SK-N-SH (cell line): ENCODE measurements at regions not wholly inside any gene's neighbourhood (a gene's known extent, or its start where the extent isn't known, plus 50 kb on each side); places are given as distances from the start of the nearest gene placed in this dataset.

Experiments
- CTCF ChIA-PET: fragments of 300-600, 350-600 bp; formaldehyde crosslinking; extraction: SDS; loops from one replicate; lab custom pipeline; 2021; lab: Yijun Ruan, JAX
- POLR2A ChIA-PET: fragments of 350-600 bp; sonication (Branson Sonifier 250); formaldehyde crosslinking; extraction: SDS; loops from one replicate; lab custom pipeline; 2020; ENCODE audit warnings: antibody characterized with exemption, inconsistent platforms; lab: Yijun Ruan, JAX
- DNase-seq: peaks from one replicate; pipeline ENCODE4 v3.0.0; 2012
- H2AFZ ChIP-seq: fragments of 200-600 bp; sonication (generic); 2 replicates; pipeline ENCODE4 v1.8.1; 2016; ENCODE audit warnings: antibody characterized with exemption, mild to moderate bottlenecking, low read depth
- H3F3A ChIP-seq: fragments of 200-600 bp; sonication (generic); replicated peaks from 2 replicates; pipeline ENCODE3; 2016; ENCODE audit warnings: antibody characterized with exemption, mild to moderate bottlenecking; ENCODE audit not compliant: insufficient read depth
- H3K27ac ChIP-seq, 2 experiments: fragments of 200-500 bp in 1 of 2; fragments of 200-600 bp in 1 of 2; sonication (Bioruptor generic) in 1 of 2; sonication (generic), shearing (Covaris generic) in 1 of 2; 2 replicates each; pipeline versions ENCODE4 v1.5.1 to v1.6.1; 2014 to 2016; ENCODE audit warnings: low read depth in 2 of 2, inconsistent platforms in 1 of 2, low read length in 1 of 2, mild to moderate bottlenecking in 1 of 2, mixed read lengths in 1 of 2
- H3K27me3 ChIP-seq: fragments of 200-600 bp; sonication (generic), shearing (Covaris generic); 2 replicates; pipeline ENCODE4 v1.6.1; 2016; ENCODE audit warnings: mixed run types; ENCODE audit not compliant: insufficient read depth
- H3K36me3 ChIP-seq, 2 experiments: fragments of 200-500 bp in 1 of 2; fragments of 200-600 bp in 1 of 2; sonication (Bioruptor generic) in 1 of 2; sonication (generic) in 1 of 2; replicated peaks in 1 of 2; 2 replicates each; pipeline versions ENCODE3 to v1.5.1; 2014 to 2016; ENCODE audit warnings: low read length in 1 of 2, mild to moderate bottlenecking in 1 of 2; ENCODE audit not compliant: insufficient read depth in 2 of 2, control insufficient read depth in 1 of 2
- H3K4me1 ChIP-seq, 2 experiments: fragments of 200-500 bp in 1 of 2; fragments of 200-600 bp in 1 of 2; sonication (Bioruptor generic) in 1 of 2; sonication (generic), shearing (Covaris generic) in 1 of 2; 2 replicates each; pipeline versions ENCODE4 v1.5.1 to v1.6.1; 2014 to 2016; ENCODE audit warnings: low read depth in 1 of 2, low read length in 1 of 2, mixed run types in 1 of 2; ENCODE audit not compliant: insufficient read depth in 2 of 2, control insufficient read depth in 1 of 2
- H3K4me2 ChIP-seq: fragments of 200-600 bp; sonication (generic), shearing (Covaris generic); 2 replicates; pipeline ENCODE4 v1.6.1; 2017; ENCODE audit warnings: mixed run types
- H3K4me3 ChIP-seq, 2 experiments: fragments of 200-500 bp in 1 of 2; fragments of 200-600 bp in 1 of 2; sonication (Bioruptor generic) in 1 of 2; sonication (generic), shearing (Covaris generic) in 1 of 2; 2 replicates each; pipeline versions ENCODE4 v1.5.1 to v1.8.1; 2014 to 2016; ENCODE audit warnings: low read depth in 2 of 2, inconsistent platforms in 1 of 2, low read length in 1 of 2, mild to moderate bottlenecking in 1 of 2, mixed read lengths in 1 of 2, moderate library complexity in 1 of 2
- H3K79me2 ChIP-seq: fragments of 200-600 bp; sonication (generic); 2 replicates; pipeline ENCODE4 v1.8.1; 2017; ENCODE audit warnings: mild to moderate bottlenecking; ENCODE audit not compliant: insufficient read depth
- H3K9ac ChIP-seq: fragments of 200-600 bp; sonication (generic); 2 replicates; pipeline ENCODE4 v1.6.1; 2017; ENCODE audit warnings: mixed run types
- H3K9me2 ChIP-seq: fragments of 200-600 bp; sonication (generic); 2 replicates; pipeline ENCODE4 v1.6.1; 2017; ENCODE audit warnings: mixed run types
- H3K9me3 ChIP-seq: fragments of 200-600 bp; sonication (generic); 2 replicates; pipeline ENCODE4 v1.6.1; 2017; ENCODE audit warnings: mixed run types, mild to moderate bottlenecking, moderate library complexity
- H4K20me1 ChIP-seq: fragments of 200-600 bp; sonication (generic); 2 replicates; pipeline ENCODE4 v1.6.1; 2017; ENCODE audit warnings: mild to moderate bottlenecking, mixed run types; ENCODE audit not compliant: insufficient read depth
- ELF1 ChIP-seq: IDR thresholded peaks from 2 replicates; pipeline ENCODE4 v1.4.0; 2012
- EP300 ChIP-seq, 2 experiments: IDR thresholded peaks; 2 replicates each; pipeline versions ENCODE4 v1.4.0 to v1.6.1; 2012; ENCODE audit warnings: borderline replicate concordance in 1 of 2, low read depth in 1 of 2, low read length in 1 of 2
- FOSL2 ChIP-seq: IDR thresholded peaks from 2 replicates; pipeline ENCODE4 v1.4.0; 2012; ENCODE audit warnings: low read depth, mild to moderate bottlenecking, moderate library complexity, borderline replicate concordance
- FOXJ3 ChIP-seq: sonication (generic); formaldehyde crosslinking; IDR thresholded peaks from 2 replicates; pipeline ENCODE4 v1.5.1; 2020; ENCODE audit warnings: mild to moderate bottlenecking, missing genetic modification reagents
- FOXM1 ChIP-seq: IDR thresholded peaks from 2 replicates; pipeline ENCODE4 v1.4.0; 2012; ENCODE audit warnings: low read depth, mild to moderate bottlenecking
- GABPA ChIP-seq: IDR thresholded peaks from 2 replicates; pipeline ENCODE4 v1.4.0; 2012; ENCODE audit warnings: low read depth, mild to moderate bottlenecking
- GATA2 ChIP-seq: sonication (generic); formaldehyde crosslinking; IDR thresholded peaks from 2 replicates; pipeline ENCODE4 v1.5.0; 2020; ENCODE audit warnings: mild to moderate bottlenecking, missing genetic modification reagents
- IRF3 ChIP-seq: fragments of 150-350 bp; IDR thresholded peaks from 2 replicates; pipeline ENCODE4 v1.6.1; 2016; ENCODE audit warnings: mild to moderate bottlenecking, low read depth, low read length
- NFIC ChIP-seq: IDR thresholded peaks from 2 replicates; pipeline ENCODE4 v1.4.0; 2012; ENCODE audit warnings: borderline replicate concordance
- NRF1 ChIP-seq: IDR thresholded peaks from 2 replicates; pipeline ENCODE4 v1.6.1; 2012; ENCODE audit warnings: low read depth, mild to moderate bottlenecking, low read length
- RCOR1 ChIP-seq: fragments of 150-350 bp; IDR thresholded peaks from 2 replicates; pipeline ENCODE4 v1.6.1; 2017; ENCODE audit warnings: antibody characterized with exemption, low read length
- RXRA ChIP-seq: IDR thresholded peaks from 2 replicates; pipeline ENCODE4 v1.4.0; 2012; ENCODE audit warnings: low read depth, mild to moderate bottlenecking, borderline replicate concordance
- SIN3A ChIP-seq: IDR thresholded peaks from 2 replicates; pipeline ENCODE4 v1.6.1; 2012; ENCODE audit warnings: low read depth, mild to moderate bottlenecking, low read length, moderate library complexity, borderline replicate concordance
- YY1 ChIP-seq: IDR thresholded peaks from 2 replicates; pipeline ENCODE4 v1.4.0; 2012; ENCODE audit warnings: low read depth, mild to moderate bottlenecking
- WGBS: methylation state at CpG from one replicate; pipeline ENCODE4 v1.1.6; 2017; ENCODE audit warnings: low lambda C conversion rate; 5-methylcytosine and 5-hydroxymethylcytosine counted together
- TF ChIP-seq, protein P1 (sequence below): IDR thresholded peaks from 2 replicates; pipeline ENCODE4 v1.4.0; 2012; ENCODE audit warnings: low read depth, borderline replicate concordance
- TF ChIP-seq, protein P2 (sequence below): IDR thresholded peaks from 2 replicates; pipeline ENCODE4; 2012
- TF ChIP-seq, protein P3 (sequence below): fragments of 150-350 bp; IDR thresholded peaks from 2 replicates; pipeline ENCODE4 v1.6.1; 2017; ENCODE audit warnings: antibody characterized with exemption, low read length, low read depth, borderline replicate concordance

- TF ChIP-seq GATA2 = no peak
- no peak for TF ChIP-seq FOXJ3
- no peak for TF ChIP-seq FOXM1
- no peak for TF ChIP-seq NFIC
- TF ChIP-seq GABPA = no peak
- TF ChIP-seq YY1 = no peak
- Histone ChIP-seq H3K9me3 (no peaks in the 10 kb centered on the region), H3K9me2 (no peaks in the 10 kb centered on the region), H2AFZ (no peak overlapping the region), H3K27me3 (no peaks in the 10 kb centered on the region; the same call in 1 of the 2 replicates), H4K20me1 (no peaks in the 10 kb centered on the region), H3K4me1 (peaks cover 0 to 5% of the 10 kb centered on the region in 2 experiments; a peak in 1 of 4 replicates), H3F3A (no peaks in the 10 kb centered on the region), H3K27ac (no peak overlapping the region), H3K36me3 (no peaks in the 10 kb centered on the region), H3K4me2 (no peak overlapping the region), H3K79me2 (no peaks in the 10 kb centered on the region), H3K4me3 (no peak overlapping the region), H3K9ac (no peak overlapping the region)
- 81% methylated on average over 5 of the region's 5 CpGs for WGBS
- ChIA-PET CTCF (interaction anchor here (1.0 kb wide), 1 partner anchor 31 kb away, joined by 3 read pairs; no protein-coding TSS in a partner anchor), POLR2A (no interaction called here)
- no peak for DNase-seq
These were observed 50.0 kb upstream of the TRPM1 start for GRCh38 chr15:31151301-31152233.

DNA sequence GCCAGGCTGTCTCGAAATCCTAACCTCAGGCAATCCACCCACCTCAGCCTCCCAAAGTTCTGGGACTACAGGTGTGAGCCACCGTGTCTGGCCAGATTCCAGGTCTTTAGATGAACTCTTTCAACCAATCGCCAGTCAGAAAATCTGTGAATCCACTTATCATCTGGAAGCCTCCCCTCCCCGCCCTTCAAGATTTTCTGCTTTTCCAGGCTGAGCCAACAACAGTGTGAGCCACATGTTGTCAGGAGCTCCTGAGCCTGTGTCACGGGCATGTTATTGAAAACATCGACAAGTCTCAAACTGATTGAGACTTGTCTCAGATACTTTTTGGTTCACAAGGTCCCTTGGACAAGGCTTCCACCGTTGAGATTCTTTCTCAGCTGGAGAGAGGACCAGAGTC, 52.0 kb upstream of the TRPM1 start:
- TF ChIP-seq YY1 (no peak), EP300 (IDR thresholded peaks at IDR 0.05; ENCODE audit: borderline replicate concordance in 1 of 2, low read depth in 1 of 2, low read length in 1 of 2) (no peak)
- TF ChIP-seq, protein P1, sequence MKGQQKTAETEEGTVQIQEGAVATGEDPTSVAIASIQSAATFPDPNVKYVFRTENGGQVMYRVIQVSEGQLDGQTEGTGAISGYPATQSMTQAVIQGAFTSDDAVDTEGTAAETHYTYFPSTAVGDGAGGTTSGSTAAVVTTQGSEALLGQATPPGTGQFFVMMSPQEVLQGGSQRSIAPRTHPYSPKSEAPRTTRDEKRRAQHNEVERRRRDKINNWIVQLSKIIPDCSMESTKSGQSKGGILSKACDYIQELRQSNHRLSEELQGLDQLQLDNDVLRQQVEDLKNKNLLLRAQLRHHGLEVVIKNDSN = no peak
- no peak overlapping the region for H3K4me2 ChIP-seq
- no peaks in the 10 kb centered on the region for H3K79me2 ChIP-seq
- H3K9ac ChIP-seq = no peak overlapping the region
- no peaks in the 10 kb centered on the region; the same call in 1 of the 2 replicates for H3K27me3 ChIP-seq
- 52% methylated on average over 7 of the region's 7 CpGs for WGBS
- H2AFZ ChIP-seq = no peak overlapping the region
- ChIA-PET CTCF (interaction anchor here (1.1 to 1.3 kb wide), 2 partner anchors 10 to 335 kb away, joined by 3 read pairs; no protein-coding TSS in a partner anchor), POLR2A (no interaction called here)
- no peak overlapping the region for H3K4me3 ChIP-seq
- no peaks in the 10 kb centered on the region for H3K9me2 ChIP-seq
- H3K9me3 ChIP-seq = no peaks in the 10 kb centered on the region
- DNase-seq = no peak
- H3F3A ChIP-seq = no peaks in the 10 kb centered on the region
- no peak overlapping the region for H3K27ac ChIP-seq
- H3K36me3 ChIP-seq = no peaks in the 10 kb centered on the region
- peaks cover 0 to 4% of the 10 kb centered on the region in 2 experiments; a peak in 1 of 4 replicates for H3K4me1 ChIP-seq
- no peaks in the 10 kb centered on the region for H4K20me1 ChIP-seq

GRCh38 chr15:31155151-31155550, 53.6 kb upstream of the TRPM1 start:
- DNase-seq = no peak
- CTCF ChIA-PET = interaction anchor here (1.3 kb wide), 1 partner anchor 11 kb away, joined by 3 read pairs; no protein-coding TSS in a partner anchor
- peaks cover 0 to 10% of the 10 kb centered on the region in 2 experiments; a peak in 1 of 4 replicates for H3K4me1 ChIP-seq
- TF ChIP-seq NFIC (no peak), FOSL2 (no peak), NRF1 (no peak), RXRA (no peak), SIN3A (no peak), RCOR1 (no peak), IRF3 (no peak), YY1 (no peak), ELF1 (no peak)
- TF ChIP-seq, protein P2, sequence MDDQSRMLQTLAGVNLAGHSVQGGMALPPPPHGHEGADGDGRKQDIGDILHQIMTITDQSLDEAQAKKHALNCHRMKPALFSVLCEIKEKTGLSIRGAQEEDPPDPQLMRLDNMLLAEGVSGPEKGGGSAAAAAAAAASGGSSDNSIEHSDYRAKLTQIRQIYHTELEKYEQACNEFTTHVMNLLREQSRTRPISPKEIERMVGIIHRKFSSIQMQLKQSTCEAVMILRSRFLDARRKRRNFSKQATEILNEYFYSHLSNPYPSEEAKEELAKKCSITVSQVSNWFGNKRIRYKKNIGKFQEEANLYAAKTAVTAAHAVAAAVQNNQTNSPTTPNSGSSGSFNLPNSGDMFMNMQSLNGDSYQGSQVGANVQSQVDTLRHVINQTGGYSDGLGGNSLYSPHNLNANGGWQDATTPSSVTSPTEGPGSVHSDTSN = no peak
- TF ChIP-seq, protein P3, sequence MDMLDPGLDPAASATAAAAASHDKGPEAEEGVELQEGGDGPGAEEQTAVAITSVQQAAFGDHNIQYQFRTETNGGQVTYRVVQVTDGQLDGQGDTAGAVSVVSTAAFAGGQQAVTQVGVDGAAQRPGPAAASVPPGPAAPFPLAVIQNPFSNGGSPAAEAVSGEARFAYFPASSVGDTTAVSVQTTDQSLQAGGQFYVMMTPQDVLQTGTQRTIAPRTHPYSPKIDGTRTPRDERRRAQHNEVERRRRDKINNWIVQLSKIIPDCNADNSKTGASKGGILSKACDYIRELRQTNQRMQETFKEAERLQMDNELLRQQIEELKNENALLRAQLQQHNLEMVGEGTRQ = no peak
- TF ChIP-seq, all 33 proteins: peak for 0
- Histone ChIP-seq H3K27me3 (no peaks in the 10 kb centered on the region; the same call in 1 of the 2 replicates), H3K9me2 (no peaks in the 10 kb centered on the region), H2AFZ (no peak overlapping the region), H3K36me3 (no peaks in the 10 kb centered on the region), H3F3A (no peaks in the 10 kb centered on the region), H4K20me1 (no peaks in the 10 kb centered on the region), H3K4me3 (no peak overlapping the region), H3K79me2 (no peaks in the 10 kb centered on the region), H3K9me3 (no peaks in the 10 kb centered on the region), H3K9ac (no peak overlapping the region), H3K4me2 (no peak overlapping the region), H3K27ac (no peak overlapping the region)
- POLR2A ChIA-PET = no interaction called here
- WGBS = 46% methylated on average over 7 of the region's 7 CpGs
